NCI-H1417 (cell line): ENCODE measurements at regions not wholly inside any gene's neighbourhood (a gene's known extent, or its start where the extent isn't known, plus 50 kb on each side); places are given as distances from the start of the nearest gene placed in this dataset.

ENCODE experiments used
- DNase-seq, 3 experiments: peaks; one replicate each; lab custom pipeline; 2025; lab: John Stamatoyannopoulos, UW

DNA sequence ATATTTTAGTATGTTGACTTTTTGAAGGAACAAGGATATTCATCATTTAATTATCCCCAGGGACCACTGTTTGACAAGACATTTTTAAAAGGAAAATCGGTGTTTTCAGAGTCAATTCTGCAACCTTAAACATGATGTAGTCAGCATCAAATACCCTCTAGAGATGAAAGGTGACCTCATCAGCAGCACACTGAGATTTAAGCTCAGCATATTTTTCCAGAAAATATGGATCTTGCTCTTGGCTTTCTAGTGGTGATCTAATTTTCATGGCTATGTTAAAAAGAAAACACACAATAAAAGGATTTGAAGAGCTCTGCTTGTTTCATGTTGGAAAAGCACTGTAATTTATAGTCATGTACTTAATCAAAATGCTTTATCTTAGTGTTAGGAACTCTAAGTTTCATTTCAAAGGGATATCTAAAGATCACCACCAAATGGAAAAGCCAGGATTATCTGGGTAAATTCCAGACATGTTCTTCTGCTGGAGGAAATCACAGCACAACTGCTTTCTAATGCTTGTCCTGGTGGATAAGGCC lies 487.2 kb downstream of the ENC1 start:
- DNase-seq: no peak

DNA sequence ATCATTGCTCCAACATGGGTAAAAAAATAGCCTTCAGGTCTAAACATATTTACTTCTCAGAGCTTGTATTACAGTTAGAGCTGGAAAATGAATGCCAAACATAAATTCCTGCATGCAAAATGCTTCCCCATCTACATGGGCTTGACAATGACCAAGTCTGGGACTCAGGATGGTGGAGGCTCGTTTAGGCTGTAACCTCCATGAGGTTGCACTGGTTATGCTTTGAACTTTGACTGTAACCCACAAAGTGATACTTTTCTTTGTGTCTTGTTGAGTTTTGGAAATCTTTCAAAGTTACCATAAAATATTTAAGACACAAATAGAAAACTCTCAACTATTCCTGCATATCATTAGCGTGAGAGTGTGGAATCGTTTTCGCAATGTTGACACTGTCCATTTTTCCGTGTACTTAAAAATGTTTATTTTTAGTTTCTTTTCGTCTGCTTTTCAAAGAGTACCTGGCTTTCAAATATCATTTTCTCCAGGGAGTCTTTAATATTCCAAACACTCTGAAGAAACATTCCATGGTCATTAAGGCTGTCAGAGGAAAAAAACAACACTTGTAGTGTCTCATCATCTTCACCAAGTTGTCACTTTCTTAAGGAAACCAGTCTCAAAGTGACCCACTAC lies 487.8 kb downstream of the ENC1 start:
- no peak for DNase-seq

DNA sequence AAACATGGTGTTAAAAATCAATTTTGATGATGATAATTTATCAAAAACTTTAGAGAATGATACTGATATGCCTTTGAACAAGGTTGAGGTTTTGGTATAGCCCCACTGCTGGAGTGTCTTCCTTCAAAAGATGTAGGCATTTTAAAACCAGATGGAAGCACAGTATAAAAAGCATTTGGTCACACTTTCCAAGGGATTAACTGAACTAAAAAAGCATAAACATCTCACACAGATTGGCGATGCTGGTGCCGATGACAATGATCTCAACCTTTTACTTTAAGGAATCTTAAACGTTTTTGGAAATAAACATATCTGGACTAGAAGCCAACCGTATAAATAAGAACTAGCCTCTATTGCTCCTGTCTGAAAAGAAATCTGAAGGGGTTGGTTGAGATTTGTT lies 488.4 kb downstream of the ENC1 start:
- no peak for DNase-seq

DNA sequence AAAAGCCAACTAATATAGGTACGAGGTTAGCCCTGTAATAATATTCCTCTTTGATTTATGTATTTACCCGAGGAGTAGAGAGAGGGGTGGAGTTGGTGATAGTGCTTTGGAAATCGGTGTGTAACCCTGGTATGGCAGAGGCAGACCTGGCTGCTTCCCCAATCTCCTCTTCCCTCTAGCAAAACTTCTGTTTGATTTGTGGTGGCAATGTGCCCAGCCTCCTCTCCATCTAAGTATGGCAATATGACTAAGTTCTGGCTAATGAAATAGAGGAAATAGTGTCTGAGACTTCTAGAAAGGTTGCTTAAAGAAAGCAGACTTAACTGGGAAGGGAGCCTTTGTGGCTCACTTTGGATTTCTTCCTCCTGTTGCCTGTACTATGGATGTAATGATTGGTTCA lies 491.1 kb downstream of the ENC1 start:
- no peak for DNase-seq

DNA sequence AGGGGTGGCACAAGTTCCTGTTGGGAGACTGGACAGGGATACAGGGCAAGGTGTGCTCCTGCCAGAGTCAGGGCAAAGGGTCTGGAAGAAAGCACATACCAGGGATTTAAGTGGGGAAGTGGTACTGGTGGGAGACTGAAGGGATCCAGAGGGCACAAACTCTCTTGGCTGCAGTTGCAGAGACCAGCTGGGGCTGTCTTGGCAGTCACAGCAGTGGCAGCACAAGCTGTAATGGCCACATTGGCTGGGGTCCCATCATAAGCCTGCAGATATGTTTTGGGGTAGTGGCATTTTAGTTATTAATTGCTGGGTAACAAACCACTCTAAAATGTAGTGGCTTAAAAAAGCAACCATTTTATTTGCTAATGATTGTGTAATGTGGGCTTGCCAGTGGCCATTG lies 492.2 kb downstream of the ENC1 start:
- DNase-seq: no peak

DNA sequence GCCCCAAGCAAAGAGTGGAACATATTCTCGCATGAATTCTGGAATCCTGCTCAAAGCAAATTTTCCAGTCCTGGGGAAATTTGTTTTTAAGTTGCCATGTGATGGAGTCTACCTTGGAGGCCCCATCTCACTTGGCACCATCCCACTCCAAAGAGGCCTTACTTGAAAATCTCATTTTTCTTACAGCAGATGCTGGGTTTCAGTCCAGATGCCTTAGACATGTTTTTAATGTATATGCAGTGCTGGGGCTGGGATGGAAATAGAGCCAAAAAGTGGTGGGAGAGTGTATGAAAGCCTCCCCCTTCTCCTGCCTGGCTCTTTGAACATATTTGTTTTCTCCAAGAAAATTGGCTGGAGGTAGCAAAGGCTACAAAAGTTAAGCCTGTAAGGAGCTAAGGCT lies 493.7 kb downstream of the ENC1 start:
- DNase-seq: no peak

DNA sequence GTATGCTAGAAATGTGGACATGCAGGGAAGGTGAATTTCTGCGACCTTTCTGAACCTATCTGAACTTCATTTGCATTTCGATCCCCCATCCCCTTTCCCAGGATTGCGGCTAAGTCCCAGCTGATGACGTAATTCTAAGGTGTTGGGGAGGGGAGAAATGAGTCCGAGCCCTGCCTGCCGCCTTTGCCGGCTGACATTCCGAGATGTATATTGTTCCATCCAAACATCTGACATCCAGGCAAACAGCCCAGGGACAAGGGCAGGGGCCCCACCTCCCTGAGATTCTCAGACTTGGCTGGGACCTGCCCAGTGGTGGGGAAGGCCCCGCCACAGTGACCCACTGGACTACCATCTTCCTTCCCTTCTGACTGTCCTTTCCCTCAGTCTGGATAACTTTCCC lies 494.6 kb downstream of the ENC1 start:
- DNase-seq: no peak

DNA sequence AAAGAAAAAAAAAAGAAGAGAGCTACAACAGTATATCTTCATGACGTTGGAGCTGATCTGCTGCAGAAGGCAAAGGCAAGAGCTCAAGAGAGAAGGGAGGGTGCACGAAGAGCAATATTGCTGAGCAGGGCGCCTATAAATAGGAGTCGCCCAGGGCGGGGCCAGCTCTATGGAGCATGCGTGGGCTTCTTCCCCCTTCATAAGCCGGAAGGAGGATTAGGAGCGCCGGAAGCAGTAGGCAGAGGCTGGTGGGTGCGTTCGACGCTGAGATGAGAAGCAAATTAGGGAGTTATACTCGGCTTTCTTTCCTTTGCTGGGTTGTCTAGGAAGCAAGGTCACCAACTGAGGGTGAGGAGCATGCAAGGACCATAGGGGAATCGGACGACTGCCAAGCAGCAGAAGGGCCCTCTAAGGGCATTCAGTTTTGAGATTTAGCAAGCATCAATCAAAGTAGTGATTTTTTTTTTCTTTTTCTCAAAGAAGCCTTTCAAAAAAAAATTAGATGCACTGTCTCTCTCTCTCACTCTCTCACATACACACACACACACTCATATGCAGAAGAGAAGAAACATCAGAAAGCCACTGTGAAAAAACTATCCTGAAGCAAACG lies 496.7 kb downstream of the ENC1 start:
- no peak for DNase-seq

DNA sequence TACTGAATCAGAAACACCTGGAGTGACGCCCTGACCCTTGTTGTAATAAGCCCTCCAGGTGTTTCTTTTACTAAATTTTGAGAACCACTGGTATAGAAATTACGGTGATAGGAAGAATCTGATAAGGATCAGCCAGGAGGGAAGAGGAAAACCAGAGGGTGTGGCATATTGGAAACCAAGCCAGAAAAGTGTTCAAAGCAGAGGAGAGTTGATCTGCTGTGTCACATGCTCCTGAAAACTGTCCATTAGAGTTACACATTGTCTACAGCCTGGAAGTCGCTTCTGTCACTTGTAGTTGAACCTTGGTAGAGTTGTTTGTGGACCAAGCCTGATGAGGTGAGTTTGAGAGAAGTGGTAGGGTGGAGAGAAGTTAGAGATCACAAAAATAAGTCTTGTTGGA lies 497.4 kb downstream of the ENC1 start:
- no peak for DNase-seq

DNA sequence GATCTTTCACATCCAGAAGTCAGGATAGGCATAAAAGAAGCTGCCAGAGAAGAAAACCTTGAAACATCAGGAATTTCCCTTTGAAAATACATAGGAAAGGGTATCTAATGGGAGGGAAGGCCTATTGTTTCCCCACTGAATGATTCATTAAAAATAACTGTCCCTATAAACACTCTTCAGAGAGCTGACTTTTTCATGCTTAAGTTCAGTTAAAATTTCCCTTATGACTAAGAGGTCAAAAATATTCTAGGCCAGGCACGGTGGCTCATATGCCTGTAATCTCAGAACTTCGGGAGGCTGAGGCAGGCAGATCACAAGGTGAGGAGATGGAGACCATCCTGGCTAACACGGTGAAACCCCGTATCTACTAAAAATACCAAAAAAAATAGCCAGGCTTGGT lies 499.5 kb downstream of the ENC1 start:
- no peak for DNase-seq

DNA sequence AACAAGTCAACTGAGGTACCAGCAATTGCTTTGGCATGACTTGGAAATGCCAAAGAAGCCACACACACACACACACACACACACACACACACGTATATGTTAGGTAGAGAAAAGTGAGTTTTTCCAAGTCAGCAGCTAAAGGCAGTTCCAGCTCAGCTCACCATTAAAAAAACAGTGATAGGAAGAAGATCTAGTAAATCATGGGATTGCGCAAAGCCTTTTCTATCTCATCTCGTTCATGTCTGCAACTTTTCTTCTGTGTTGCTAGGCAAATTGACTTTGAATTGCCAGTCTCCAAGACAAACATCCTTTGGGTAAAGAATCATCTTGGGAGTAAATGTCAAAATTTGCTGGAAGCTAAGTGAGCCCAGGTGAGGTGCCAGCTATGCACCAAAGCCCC lies 500.1 kb downstream of the ENC1 start:
- no peak for DNase-seq

DNA sequence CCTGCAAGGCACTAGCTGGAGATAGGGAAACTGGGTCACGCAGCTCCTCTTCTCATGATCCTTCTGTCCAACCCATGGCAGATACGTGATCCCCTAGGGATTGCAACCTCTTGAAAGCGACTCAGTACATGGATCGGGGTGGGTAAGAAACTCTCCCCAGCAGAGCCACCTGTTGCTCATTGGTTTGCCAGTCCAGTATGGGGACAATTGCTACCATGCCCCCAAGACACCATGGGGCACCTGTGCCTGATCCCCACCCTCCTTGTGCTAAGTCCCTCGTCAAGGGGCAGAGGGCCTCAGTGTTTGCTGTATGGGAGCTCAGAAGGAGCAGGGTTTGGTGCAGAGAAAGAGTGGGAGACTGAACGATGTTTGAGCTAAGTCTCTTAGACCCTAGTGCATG lies 500.9 kb downstream of the ENC1 start:
- DNase-seq: no peak

DNA sequence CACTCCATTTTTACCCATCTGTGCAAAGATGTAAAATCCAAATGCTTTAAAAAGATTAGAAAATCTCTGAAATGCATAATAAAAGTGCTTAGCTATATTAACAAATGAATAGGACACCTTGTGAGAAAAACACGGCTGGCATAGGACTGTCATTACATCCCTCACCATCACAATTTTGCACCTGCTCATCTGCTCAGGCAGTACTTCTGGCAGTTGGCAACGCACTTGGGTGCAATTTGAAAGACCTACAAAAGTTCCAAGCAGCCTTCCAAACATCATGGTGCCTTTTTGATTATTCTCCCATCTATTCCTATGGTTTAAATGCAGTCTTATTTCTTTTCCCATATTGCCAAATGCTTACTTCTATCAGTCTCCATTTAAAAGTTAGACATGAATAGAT lies 501.8 kb downstream of the ENC1 start:
- DNase-seq: no peak

DNA sequence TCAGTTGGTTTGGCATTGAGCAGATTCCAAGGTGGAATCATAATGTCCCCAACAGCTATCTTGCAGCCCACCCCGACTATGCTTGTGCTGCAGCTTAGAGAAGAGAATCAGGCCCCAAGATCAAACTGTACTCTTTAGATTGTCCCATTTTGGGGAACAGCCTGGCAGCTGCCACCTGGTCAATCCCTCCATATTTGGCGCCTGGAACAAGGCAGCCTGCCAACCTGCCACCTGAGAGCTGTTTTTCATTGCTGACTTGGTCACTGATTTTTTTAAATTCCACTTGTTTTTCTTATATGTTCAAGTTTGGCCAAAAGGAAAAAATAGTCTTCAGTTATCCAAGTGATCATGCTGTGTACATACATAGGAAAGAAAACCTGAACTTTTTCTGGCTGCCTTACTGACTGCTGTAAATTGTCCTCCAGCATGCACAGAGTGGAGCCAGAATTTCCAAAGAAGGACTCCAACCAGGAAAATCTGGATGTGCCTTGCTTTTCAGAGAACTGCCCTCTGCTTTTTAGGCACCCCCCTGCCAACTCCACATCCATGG lies 504.2 kb downstream of the ENC1 start:
- no peak for DNase-seq

DNA sequence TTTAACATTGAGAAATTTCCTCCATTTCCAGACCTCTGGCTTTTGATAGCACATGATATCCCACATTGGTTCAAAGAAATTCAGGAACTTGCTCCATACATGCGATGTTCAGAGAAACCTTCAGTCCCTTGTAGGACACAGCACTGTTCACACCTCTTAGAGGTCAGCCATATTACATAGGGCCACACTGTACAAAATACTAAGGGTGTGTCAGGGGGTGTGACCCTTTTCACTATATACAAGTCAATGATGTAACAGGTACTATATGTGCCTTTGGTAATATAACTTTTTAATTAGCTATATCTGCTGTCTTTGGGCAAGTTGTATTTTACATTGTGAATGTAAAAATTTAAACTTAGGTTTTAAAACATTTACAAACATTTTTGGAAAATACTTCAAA lies 505.5 kb downstream of the ENC1 start:
- DNase-seq: no peak

DNA sequence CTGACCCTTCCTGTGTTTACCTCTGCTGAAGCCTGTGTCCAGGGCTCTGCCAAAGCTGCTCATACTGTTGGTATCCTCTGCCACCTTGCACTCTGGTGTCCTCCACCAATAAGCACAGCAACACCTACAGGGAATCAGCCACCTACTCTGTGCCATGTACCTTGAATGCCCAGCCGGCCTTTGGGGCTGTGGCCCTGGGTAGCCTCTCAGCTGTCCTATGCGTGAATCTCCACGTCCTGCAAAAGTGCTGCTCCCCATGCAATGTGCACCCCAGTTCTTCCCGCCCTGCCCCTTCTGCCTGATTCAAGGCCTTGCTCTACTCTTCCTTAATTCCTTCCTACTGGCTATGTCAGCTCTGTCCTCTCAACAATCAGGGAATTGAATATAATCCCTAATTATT lies 506.5 kb downstream of the ARHGEF28 start:
- no peak for DNase-seq

DNA sequence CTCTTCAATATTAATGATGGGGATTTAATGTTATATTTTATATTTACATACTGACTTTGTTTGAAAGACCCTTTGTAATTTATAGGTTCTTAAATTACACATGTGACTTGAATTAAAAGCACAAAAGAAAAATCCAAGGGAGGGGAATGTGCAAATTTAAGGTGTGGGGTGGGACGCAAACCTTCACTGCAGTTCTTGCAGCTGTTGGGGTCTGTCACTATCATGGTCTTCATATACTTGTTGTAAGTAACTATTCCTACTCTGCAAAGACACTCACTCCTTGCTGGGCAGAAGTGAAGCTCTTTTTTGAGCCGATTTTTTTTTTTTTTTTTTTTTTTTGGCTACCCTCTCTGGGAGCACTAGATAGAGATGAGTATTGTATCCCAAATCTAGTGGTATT lies 505.3 kb downstream of the ARHGEF28 start:
- DNase-seq: no peak

DNA sequence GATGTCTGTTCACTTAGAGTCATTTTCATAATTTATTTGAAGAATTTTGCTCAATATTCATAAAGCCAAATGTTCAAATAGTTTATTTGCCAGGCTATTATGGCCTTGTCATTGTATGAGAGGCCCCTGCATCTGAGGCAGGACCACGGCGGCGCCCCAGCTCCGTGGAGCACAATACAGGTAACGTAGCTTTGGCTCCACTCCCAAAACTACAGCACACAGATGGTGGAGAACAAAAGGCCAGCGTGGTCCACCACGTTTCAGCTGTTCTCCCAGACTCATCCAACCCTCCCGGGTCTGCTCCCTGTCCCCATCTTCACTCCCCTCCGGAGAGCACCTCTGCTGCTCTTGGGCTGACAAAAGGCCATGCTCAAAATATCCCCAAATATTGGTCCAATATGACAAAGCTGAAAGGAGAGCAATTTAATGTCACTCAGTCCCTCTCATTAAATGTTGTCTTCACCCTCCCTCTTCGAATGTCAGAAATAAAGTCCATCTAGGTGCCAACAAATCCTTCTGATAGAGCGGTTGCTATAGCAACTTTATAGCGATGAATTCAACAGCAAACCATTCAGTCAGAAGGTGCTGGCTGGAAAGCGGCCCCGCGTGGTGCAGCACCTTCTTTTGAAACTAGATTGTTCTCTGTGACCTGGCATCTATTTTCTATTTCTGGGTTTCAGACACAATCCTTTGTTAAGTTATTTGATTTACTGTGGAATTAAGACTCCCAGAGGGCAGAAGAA lies 504.3 kb downstream of the ARHGEF28 start:
- peak in 2 of 3 experiments; percentile 80 to 93 for DNase-seq

DNA sequence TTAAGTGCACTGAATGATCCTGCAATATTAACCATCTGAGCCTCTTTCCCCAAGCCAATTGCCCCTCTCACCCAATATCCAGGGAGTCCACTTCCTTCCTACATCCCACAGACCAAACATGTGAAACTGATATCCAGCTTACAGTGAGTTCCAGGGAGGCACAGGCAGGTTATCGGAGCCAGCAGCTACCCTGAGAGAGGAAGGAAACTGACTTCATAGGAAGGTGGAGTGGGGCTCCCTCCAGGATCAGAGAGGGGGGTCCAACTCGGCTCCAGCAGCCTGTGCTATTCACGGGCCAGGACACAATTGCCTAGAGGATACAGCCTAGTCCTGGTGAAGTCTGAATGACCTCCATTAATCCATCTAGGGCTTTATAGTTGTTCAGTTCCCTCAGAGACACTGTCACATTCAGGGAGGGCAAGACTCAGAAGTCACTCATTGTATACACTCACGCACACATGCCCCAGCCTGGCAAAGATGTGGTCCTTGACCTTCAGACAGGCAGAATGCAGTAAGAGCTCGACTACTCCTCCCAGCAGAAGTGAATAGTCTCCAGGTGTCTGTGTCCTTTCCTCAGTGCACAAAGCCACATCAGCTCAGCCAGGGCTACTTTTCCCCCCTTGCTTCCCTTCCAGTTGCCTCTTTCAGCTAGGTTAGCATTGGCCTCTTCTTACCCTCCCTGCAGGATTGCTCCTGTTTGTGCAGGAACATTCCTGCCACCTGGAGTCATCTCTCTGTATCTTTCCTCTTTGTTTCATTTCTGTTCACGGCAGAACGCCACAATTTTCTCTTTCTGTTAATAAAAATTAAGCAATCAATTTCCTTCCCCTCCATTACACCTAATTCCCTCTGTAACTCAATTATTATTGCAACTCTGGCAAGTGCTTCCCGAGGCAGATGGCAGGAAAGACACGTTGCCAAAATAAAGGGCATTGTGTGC lies 501.7 kb downstream of the ARHGEF28 start:
- peak; percentile 12 to 76 (median 47) for DNase-seq

DNA sequence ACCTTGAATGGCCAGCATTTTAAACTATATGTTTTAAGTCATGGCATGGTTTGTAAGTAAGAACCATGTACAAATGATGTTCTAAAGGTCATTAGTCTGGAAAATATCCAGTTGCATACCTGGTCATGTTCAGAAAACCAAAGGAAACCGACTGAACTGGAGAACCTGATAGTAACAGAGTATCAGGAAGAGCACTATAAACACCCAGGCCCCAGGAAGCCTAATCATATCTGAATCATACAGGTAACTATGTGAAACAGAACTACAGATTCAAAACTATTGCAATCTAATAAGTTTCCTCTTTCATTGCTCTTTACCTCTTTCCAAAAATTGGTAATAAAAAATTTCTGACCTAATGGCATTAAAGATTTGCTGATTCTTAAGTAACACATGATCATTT lies 500.3 kb downstream of the ARHGEF28 start:
- DNase-seq: no peak

DNA sequence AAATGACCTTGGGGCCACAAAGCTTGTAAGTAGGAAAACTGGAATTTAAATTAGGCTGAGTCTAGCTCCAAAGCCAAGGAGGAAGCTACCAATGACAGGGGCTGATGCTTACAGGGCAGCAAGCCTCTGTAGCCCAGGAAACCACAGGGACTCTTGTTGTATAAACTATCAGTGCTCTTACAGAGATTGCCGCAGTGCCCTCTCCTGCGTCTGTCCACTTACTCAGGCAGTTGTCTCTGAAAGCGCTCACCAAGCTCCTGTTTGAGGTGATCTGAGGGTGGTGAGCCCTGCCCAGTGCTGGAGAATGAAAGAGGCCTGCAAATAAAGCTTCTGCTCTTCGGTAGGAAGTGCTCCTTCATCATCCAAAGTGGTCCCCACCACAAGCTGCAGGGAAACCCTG lies 498.8 kb downstream of the ARHGEF28 start:
- peak in 1 of 3 experiments; percentile 26 for DNase-seq

DNA sequence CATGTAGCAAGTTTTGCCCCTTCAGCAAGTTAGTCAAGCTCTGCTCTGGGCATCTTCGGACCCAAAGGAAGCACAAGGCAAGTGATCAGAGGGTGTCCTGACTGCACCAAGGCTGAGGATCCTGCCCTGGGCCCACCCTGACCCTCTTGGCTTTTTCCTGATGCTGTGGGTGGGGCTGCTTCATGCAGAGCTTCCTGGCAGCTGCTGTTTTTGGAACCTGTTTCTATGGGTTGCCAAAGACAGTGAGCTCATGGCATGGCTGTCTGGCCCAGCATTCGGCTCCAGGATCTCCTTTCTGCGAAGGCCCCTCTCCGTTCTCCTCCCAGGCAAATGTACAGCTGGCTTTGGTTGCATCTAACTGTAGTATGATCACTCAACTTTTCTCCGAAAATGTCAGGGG lies 497.9 kb downstream of the ARHGEF28 start:
- DNase-seq: no peak
